ENCODE measurements at regions not wholly inside any gene's neighbourhood (a gene's known extent, or its start where the extent isn't known, plus 50 kb on each side); places are given as distances from the start of the nearest gene placed in this dataset.

DNA sequence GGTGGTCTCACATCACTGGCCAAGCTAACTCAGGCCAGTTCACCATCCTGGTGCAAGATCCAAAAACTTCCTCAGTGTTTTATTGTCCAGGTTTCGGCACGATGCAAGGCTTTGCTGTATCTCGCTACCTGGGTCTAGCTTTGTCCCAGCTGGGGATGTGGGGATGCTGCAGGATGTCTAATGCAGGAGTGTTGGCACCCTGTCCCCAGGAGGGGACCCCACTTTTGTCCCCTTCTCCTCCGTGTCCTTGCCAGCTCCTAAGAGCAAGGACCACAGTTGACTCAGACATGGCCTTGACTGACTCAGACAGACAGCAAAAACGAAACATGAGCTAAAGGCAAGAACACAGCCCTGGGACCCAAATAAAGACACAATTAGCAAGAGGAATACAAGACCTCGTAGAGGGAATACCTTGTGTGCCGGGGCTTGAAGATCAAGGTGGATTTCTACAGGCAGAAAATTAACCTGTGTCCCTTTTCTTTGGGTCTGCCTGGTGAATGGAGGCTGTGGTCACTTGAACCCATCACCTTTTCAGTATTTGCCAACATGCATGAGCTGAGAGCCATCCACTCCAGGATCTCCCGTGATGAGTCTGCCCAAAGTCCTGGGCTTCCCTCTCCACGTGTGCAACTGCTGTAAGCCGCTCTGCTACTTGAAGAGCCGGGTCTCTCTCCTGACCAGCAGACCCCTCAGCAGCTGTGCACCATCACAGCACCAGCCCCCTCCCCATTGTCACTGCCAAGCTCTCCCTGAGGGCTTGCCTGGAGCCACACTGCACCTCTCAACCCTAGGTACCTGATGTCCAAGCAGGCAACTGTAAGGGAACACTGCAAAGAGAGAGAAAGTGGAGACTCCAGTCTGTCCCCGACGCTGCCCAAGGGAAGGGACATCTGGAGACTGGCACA is 149.5 kb upstream of the ZNF507 start:
- DNase-seq, result no peak

DNA sequence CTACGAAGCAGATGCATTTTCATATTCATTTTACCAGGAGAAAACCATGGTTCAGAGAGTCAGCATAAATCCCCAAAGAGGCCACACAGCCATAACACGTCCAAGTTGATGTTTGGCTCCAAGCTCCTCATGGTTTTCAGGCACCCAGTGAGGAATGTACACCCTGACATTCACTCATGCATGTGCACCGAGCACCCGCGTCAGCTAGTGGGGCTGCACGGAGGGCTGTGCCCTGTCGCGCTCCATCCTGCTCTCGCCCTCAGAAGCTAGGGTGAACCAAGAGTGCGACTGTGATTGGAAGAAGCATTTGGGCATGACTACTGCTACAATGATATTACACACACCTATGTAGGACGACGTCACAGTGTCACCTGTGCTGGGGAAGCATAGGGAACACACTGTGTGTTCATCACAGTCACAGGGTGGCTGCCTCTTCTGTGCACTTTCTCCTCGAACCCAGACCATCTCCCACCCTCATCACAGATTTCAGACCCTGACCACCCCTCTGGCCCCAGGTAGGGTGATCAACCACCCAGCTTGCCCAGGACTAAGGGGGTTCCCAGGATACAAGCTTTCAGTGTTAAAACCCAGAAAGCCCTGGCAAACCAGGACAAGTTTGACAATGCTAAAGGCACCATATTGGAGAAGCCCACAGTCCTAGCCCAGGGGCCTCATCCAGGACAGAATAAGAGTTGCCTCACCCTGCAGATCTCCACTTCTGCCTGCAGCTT is 148.6 kb upstream of the ZNF507 start:
- no peak for DNase-seq

DNA sequence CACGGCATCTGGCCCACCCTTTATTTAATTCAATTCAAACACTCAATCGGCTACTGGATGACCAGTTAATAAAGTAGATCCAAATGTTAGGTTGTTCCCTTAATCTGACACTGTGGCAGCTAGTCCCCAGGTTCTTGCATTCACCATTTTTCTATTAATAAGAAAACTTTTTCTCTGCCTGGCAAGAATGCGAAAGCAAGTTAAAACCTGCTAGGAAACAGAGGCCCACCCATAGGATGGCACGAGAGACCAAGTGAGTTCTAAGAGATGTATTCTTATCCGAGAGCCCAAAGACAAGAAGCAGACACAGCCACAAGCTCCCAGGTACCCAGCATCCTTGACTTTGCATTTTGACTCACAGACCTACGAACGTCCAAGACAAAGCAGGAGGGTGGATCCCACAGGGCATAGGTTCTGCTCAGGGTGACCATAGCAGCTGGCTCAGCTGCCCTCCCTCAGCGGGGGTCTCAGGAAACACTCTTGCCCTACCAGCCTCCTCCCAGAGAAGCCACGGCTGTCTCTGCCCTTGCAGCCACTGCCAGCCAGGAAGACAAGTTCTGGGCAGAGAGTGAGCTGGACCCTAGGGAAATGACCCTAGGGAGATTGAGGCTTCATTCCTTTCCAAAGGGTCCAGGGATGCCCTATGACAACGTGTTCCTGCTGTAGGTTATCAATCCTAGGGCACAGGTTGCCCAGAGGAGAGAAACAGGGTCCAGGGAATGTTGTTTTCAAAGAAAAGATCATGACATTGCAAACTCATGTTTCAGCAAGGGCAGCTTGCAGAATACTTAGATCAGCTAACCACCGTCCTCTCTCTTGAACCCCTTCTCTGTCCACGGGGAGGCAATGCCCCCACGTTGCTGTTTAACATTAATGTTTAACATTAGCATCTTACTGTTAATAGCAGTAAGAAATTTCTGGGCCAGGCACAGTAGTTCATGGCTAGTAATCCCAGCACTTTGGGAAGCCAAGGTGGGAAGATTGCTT is 147.2 kb upstream of the ZNF507 start:
- no peak for DNase-seq

DNA sequence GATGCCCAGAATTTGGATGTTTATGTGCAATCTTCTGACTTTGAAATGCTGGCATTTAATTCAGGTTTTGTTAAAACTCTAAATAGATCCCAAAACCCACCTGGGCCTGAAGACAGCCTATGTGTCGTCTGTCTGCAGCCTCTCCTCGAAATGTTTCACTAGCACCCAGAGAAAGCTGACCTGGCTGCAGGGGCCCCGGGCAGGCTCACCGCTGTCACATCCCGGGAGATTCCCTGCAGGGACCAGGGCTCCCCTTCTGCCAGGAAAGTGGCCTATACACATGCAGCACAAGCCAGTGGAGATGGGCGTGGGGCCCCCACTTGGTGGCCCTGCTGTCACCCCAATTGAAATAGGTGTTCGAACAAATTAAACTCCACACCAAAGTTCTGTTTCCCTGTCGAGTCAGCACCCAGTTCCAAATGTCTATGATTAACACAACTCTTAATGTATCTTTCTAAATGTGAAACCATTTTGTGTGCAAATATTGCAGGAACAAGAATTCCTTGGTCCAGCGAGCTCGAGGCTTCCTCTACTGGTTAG is 145.8 kb upstream of the ZNF507 start:
- no peak for DNase-seq

DNA sequence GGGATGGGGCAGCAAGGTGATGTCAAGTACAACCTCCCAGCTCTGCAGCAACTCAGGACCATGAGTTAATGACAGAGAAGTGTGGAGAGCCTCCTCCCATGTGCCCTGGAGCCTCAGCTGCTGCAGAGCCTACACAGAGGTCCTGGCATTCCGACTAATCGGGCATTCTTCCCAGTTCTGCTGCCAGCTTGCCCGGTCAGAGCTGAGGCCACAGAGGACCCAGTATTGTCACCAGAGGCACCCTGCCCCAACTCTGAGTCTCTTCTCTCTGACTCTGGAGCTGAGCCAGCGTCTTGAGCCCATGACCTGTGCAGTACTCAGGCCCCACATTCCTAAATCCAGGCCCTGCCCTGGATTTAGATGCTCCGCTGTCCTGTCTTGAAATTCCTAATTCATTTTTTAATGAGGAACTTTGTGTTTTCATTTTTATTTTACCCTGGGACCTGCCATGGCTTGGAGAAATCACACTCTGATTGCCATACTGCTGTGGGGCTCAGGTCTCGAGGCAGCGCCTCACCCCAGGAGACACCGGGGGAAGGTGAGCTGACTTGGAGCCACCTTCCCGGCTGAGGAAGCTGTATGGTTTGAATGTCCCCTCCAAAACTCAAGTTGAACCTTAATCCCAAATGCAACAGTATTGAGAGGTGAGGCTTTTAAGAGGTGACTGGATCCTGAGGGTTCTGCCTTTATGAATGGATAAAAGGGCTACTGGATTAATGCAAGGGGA is 144.9 kb upstream of the ZNF507 start:
- DNase-seq, result no peak

DNA sequence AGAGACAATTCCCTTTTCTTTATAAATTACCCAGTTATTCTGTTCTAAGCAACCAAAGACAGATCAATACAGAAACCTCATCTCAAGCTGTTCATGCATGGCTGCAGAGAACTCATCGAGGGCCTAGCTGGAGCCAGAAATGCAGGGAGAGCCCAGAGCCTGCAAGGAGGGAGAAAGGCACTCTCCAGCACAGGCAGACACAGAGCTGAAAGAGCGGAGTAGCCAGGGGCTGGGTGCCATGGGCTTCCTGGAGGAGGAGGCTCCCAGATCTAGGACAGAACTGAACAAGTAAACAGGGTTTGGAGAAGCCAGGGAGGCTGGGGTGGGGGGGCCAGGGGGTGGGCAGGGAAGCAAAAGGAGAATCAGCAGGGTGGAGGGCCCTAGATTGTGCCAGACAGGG is 144.2 kb upstream of the ZNF507 start:
- no peak for DNase-seq

DNA sequence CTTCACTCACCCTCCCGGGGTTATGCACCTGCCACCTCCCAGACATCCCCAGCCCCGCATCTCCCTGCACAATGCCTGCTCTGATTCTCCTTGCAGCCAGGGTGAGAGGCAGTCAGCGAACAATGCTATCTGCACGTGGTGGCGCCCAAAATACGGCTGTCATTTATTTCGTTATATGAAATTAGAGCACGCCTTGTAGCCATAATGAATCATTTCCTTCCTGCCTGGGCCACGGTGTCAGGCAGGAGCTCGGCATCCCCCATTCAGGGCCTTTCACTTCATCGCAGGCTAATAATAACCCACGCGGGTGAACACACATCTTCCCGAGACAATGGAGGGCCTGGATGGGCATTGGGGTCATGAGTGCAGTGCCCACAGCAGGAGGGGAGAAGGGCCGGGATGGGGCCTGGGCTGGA is 143.8 kb upstream of the ZNF507 start:
- no peak for DNase-seq

DNA sequence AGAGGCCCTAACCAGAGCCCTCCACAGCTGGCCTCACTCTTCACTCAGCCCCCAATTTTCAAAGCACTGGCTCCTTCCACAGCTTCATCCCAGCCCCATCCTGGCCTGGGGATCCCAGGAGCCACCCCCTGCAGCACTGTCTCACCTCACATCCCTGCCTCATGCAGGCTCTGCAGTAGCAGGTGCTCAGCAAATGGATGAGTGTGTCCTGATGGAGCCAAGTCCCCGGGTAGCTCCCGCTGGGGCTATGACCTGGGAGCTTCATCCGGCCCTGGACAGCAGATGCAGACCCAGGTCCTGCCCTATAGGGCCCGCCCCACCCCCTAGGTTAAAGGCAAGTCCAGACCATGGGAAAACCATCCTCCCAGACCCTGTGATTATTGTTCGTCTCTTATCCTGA is 143.2 kb upstream of the ZNF507 start:
- DNase-seq, result no peak

DNA sequence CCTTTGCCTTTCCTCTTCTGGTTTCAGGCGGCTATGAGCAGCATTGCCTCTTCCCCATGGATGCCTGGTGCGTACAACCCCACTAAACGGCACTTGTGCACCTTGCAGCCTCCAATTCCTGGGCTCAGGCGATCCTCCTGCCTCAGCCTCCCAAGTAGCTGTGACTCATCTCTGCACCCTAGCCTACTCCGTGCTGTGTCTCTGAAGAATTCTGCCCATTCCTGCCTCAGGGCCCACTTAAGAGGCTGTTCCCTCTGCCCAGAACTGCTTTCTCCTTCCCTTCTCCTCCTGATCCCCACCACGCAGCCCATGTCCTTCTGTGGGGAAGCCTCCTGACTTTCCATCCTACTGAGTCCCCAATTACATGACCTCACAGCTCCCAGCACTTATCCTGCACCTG is 142.2 kb upstream of the ZNF507 start:
- no peak for DNase-seq

DNA sequence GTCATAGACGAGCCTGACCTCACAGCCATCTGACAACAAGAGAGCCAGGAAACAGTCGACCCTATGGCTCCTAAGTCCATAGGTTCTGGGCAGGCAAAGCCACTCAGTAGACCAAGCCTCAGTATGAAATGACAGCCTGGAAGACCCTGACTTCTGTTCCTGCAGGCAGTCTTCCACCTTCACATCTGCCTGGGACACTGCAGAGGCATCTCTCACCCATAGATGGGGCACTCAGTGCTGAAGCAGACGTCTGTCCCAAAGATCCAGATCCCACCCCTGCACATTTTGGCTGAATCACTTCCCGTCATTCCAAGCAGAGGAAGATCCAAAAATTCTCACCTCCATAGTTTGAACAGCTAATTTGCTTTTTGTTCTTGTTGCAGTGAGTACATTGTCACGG is 139.3 kb upstream of the ZNF507 start:
- DNase-seq, result no peak

DNA sequence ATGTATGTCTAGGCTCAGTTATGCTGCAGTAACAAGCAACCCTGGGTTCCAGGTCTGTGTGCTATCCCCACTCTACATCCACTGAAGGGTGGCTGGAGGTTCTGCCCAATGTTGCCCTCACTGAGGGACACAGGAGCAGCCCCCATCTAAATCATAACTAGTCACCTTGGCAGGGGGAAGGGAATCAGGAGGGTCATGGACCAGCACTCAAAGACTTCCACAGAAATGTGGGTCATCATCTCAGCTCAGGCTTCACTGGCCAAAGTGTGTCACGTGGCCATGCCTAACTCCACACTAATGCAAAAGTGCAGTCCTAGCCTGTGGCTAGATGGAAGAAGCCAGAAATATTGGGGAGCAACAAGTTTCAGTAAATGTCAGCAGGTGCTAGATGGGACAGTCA is 137.3 kb upstream of the ZNF507 start:
- no peak for DNase-seq

DNA sequence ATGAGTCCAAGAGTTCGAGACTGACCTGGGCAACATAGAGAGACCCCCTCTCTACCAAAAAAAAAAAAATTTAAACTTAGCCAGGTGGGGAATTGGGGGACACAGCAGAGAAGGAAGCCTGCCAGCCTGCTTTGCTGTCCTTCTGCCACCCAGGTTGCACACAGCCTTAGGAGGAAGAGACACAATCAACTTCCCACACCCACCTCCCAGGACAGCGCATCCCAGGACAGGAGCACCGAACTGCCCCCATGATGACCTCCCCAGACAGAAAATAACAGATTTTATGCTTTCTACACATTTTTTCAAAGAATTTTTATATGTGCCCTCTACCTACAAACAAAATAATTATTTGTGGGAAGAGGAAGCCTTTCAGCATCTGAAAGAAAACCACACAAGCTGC is 126.0 kb upstream of the ZNF507 start:
- no peak for DNase-seq

DNA sequence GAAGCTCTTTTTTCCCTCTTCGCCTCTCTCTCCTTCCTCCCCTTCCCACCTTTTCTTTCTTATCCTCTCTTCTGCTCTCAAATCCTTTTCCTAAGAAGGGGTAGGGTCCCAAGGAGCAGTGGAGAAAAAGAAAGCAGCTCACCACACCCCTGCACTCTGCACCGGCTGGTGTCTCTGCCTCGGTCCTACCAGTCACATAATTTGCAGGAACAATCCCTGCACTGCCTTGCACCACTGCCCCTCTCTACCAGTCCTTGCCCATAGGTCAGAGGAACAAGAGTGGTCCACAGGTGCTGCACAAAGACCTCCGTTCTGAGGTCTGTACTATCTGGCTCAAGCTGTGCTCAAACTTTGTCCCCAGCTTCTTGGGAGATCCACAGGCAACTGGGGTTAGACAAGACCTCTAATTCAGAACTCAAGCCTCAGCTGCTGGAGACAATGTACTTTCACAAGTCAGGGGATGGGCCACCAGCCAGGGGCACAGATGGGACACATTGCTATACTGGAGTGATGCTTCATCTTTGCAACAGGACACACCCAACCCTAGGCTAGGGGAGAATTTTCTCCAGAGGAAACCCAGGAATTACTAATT is 125.4 kb upstream of the ZNF507 start:
- no peak for DNase-seq

DNA sequence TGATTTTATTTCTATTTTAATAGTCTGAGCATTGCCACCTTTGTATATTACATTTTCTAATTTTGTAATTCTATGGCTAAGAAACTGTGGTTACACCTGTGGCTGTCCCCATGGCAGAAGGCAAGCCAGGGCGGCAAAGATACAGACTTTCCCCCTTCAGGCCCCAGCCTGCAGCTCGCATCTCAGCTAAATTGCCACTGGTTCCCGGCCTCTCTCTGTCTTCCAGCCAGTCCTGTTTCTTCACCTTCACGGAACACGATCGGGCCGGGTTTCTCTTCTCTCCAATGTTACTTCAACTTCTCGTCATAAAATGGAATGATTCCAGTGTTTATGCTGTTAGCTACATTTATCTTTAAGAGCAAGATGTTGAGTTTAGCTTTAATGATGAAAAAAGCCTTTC is 124.5 kb upstream of the ZNF507 start:
- no peak for DNase-seq

DNA sequence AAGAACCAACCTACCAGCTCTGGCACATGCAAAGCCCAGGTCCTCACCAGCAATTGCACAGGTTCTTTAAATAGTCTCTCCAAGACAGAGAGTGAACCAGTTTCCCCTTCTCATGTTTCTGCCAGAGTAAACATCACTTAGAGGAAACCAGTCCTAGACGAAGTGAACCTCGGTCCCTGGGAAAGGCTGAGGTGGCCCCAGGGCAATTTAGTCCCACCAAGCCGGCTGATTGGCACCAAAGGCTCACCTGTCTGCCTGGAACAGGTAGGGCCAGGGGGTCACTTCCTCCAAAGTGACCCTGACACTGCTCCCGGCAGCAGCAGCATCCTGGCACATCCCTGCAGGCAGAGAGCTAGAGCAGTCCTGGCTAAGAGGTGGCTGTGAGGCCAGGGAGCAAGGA is 122.9 kb upstream of the ZNF507 start:
- DNase-seq, result no peak

DNA sequence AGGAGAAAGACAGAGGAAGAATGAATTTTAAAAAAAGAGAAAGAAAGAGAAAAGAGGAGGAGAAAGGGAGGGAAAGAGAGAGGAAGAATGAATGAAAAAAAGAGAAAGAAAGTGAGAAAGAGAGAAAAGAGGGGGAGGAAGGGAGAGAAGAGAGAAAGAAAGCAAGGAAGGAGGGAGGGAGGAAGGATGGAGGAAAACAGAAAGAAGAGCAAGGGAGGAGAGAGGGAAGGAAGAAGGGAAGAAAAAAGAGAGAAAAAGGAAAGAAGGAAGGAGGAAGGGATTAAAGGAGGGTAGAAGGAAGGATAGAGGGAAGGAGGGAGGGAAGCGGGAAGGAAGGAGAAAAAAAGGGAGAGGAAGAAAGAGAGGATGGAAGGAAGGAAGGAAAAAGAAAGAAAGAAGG is 122.3 kb upstream of the ZNF507 start:
- DNase-seq, result no peak

DNA sequence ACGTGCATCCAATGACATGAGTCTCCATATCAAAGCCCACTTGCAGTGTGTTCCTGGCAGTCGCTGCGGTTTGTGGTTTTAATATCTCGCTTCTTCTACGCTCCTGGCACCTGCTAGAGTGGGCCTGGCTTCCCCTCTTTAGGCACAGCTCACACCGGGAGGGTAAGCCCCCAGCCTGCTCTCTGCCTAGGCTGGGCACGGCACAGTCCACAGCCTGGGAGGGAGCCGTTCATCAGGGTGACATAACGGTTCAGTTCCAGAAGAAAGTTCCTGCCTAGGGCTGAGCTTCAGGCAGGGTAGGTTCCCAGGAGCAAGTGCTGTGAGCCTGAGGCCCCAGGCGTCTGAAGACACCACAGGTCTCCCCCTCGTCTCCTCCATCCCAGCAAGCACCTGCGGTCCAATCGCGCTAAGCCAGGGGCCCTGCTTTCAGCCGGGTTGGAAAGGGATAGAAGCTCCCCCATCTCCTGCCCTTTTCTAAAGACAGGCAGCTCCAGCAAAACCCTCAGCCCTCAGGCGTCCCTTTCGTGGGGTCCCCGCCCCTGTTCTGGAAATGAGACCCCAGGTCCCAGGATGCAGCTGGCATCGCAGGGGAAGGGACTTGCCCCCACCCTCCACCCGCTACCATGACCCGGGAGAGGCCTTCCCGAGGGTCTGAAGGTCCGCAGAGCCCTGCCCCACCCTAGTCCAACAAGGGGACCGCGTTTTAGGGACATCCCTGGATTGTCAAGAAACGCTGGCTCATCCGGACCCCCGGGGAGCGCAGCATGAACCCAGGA is 121.6 kb upstream of the ZNF507 start:
- no peak for DNase-seq

DNA sequence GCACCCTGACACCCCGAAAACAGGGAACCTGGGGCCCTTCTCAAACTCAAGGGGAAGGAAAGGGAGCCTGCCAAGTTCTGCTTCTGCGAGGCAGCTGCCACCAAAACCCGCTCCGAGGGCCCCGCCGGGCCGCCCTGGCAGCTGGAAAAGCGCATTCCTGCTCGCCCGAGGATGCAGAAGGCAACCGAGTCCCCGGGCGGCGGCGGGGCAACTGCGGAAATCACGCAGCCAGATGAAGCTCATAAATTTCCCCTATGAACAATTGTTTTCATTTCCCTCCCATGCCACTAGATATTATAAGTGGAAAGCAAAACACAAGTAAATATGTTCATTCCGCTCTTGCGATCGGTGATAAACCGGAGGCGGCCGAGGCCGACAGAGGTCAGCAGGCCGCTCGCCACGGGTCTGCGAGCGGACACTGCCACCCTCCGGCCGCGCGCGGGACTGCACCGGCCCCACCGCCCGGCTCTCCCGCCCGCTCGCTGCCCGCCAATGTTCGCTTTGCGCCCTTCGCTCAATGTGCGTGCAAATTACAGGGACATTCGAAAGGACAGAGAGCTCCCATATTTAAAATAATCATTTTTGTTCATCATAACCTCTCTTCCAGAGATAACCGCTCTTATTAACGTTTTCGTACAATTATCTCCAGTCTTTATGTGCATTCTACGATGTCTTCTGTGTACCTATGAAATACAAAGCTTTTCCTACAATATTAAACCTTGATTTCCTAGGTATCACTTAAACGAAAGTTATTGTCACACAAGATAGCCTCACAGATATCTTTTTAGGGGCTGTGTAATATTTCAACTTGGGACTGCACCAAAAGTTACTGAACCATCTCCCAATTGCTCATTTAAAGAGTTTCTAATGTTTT is 120.8 kb upstream of the ZNF507 start:
- DNase-seq, result peak; percentile 25

DNA sequence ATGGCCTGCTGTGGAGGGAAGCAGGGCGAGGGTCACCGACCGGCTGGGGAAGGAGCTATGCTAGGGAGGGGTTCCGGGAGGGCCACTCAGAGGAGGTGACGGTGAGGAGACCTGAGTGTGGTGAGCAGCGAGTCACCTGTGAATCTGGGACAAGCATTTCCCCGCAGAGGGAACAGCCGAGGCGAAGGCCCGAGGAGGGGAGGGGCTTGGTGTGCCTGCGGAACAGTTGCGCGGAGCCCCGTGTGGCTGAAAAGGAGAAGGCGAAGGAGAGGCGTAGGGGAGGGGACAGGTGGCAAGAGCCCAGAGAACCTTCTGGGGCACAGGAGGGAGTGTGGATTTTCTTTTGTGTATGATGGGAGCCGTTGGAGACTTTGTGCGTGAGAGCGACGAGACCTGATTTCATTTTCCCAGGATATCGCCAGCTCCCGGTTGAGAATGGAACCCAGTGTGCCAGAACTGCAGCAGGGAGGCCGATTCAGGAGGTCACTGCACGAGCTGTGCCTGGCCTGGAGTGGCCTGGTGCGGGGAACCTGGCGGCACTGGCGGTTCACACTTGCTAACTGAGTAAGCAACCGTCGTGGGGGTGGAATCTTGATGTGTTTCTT is 117.7 kb upstream of the ZNF507 start:
- no peak for DNase-seq

Measured in fibroblast of upper back skin (primary cell).